GM12872 (cell line): ENCODE measurements at regions not wholly inside any gene's neighbourhood (a gene's known extent, or its start where the extent isn't known, plus 50 kb on each side); places are given as distances from the start of the nearest gene placed in this dataset.

ENCODE experiments used
- CTCF ChIP-seq: IDR thresholded peaks from 3 replicates; pipeline ENCODE4 v1.5.1; 2011; ENCODE audit warnings: low read depth, mild to moderate bottlenecking, low read length, moderate library complexity; ENCODE audit not compliant: insufficient read depth

- no peak for TF ChIP-seq CTCF
These were observed 83.3 kb downstream of the ETS2 start for GRCh38 chr21:38888991-38889561.

- no peak for TF ChIP-seq CTCF
These were observed 82.0 kb downstream of the ETS2 start for GRCh38 chr21:38887749-38888148.

DNA sequence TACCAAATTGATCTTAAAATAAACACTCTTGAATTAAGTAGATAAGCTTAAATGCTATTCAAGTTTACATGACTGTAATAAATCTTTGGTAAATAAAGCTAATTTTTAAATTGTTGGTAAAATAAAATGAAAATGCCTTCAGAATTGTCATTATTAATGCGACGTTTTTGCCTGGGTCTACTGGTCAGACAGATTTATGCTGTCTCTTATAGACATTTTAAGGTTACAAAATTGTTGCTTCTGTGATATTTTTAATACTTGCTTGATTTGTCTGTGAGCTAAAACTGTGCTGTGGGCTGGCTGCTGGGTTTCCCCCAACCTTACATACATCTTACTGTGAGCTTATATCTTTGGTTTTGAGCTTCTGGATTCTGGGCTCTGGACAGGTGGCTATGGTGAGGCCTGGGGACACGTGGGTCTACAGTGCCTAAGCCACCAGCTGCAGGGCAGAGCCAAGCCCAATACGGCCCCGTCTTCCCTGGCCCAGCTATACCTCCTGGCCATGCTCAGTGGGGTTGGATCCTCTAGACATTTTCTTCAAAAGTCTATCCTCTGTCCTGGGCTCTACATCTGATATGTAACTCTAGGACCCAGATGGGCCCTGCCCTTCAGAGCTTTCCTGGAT, 81.4 kb downstream of the ETS2 start:
- TF ChIP-seq CTCF: no peak

- TF ChIP-seq CTCF: no peak
These were observed 80.2 kb downstream of the ETS2 start for GRCh38 chr21:38885909-38886308.

GRCh38 chr21:38884440-38884839, 78.7 kb downstream of the ETS2 start:
- no peak for TF ChIP-seq CTCF

DNA sequence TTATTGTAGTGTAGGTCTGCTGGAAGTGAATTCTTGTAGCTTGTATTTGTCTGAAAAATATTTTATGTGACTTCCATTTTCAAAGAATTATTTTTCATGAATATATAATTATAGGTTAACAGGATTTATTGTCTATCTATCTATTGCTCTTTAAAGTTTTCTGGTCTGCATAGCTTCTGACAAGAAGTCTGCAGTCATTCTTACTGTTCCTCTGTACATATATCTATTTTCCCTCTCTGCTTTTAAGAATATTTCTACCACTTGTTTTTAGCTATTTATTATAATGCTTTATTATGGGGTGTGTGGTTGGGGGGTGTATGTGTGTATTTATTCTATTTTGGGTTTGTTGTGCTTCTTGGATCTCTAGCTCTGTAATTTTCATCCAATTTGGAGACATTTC, 77.4 kb downstream of the ETS2 start:
- TF ChIP-seq CTCF: no peak

- no peak for TF ChIP-seq CTCF
These were observed 75.4 kb downstream of the ETS2 start for GRCh38 chr21:38881131-38881530.

- no peak for TF ChIP-seq CTCF
These were observed 74.8 kb downstream of the ETS2 start for GRCh38 chr21:38880577-38880966.
